ENCODE measurements at regions not wholly inside any gene's neighbourhood (a gene's known extent, or its start where the extent isn't known, plus 50 kb on each side); places are given as distances from the start of the nearest gene placed in this dataset.

DNA sequence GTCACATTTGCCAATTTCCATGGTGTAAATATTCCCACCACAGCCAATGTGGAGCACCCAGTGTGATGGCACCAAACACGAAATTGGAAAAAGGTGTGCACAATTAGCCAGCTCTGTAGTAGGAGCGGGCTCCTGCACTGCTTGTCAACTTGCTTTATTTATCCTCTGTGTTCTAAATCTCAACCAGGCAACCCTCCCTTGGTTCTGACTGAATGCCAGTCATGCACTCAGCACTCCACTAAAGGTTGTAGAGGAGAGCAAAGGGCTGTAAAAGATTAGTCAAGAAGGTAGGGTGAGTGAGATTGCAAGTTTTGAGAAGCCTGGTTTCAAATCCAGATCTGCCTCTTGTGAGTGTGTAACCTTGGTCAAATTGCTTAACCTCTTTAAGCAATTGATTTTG lies 71.5 kb upstream of the EGR2 start:
- DNase-seq (ENCODE audit: extremely low read depth, low read depth) = no peak

DNA sequence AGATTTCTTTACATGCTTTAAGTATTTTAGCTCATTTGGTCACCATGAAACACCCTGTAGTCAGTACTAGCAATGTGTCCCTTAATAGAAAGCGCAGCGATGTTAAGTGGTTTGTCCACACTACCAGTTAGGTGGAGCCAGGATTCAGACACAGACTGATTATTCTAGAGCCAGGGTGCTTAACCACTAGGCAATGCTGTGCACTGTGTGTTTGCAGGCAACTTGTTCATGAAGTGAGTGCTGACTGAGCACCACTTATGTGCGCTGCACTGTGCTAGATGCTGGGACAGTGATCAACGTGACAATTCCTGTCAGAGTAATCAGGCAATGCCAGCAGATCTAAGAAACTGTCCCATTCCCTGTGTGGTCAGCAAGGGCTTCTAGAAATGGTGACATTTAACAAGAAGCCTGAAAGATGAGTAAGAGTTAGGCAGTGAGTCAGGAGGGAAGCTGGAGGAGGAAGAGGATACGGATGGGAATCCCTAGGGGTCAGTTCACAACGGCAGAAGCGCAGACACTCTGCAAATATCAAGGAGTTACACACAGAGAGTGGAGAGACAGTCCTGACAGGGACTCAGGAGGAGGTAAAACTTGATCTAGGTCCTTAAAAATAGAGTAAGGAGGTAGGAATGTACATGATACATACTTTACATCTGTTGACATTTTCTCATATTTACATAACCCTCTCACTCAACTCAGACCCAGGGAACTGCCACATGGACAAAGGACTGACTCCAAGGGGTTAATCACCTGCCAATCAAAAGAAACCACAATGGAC lies 69.7 kb upstream of the EGR2 start:
- DNase-seq (ENCODE audit: extremely low read depth, low read depth) = peak; percentile 43

DNA sequence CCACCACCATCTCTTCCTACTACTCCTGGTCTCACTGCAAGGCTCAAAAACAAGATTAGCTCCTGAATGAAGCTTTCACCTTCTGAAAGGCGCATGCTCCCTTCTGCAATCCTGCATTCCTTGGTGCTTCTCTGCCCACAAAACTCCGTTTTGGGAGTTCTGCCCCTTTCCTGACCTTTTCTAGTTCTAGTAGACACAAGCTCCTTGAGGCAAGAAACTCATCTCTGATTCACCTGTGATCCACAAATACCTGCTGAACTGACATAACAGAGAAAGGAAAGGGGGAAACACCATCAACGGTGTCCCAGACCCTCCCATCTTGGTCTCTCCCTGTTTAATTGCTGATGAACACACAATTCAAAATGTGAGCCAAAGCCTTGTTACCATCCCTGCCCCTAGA lies 64.0 kb upstream of the EGR2 start:
- no peak for DNase-seq (ENCODE audit: extremely low read depth, low read depth)

DNA sequence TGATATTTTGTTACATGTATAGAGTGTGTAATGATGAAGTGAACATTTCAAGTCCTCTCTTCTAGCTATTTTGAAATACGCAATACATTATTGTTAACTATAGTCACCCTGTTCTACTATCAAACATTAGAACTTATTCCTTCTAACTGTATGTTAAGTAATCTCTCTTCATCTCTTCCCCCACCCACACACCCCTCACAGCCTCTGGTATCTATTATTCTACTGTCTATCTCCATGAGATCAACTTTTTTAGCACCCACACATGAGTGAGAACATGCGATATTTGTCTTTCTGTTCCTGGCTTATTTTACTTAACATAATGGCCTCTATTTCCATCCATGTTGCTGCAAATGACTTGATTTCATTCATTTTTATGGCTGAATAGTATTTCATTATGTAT lies 57.7 kb upstream of the EGR2 start:
- no peak for DNase-seq (ENCODE audit: extremely low read depth, low read depth)

DNA sequence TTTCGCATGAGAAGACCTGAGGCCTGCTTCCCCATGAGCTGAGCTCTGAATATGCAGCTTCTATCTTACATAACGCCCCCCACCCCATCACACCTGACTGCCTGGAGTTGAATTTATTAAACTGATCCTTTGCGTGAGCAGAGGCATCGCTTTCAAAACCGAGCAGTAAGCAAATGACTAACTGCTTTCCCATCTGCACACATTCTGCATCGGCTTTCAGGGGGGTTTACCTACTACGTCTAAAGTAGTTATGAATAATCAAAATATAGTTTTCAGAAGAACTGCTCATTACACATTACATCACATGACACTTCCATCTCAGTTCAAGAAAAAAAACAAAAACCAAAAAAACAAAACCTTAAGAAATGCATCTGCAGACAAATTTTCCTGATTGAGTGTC lies 54.7 kb upstream of the EGR2 start:
- no peak for DNase-seq (ENCODE audit: extremely low read depth, low read depth)

DNA sequence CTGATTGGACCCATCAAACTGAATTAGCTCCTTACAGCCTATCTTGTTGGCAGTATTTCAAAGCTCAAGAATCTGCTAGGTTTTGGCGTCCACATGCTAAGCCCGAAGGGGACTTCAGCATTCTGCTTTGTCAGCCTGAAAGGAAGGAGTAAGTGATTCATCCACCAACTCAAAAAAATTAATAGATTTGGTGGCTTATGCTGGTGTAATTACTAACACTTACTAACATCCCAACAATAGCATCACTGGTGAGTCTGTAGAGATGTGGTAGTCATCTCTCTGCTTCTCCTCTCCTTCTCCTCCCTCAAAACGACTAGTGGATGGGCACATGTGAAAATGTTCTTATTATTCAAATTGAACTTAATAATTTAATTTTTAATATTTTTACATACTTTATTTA lies 53.8 kb upstream of the EGR2 start:
- DNase-seq (ENCODE audit: extremely low read depth, low read depth) = no peak

DNA sequence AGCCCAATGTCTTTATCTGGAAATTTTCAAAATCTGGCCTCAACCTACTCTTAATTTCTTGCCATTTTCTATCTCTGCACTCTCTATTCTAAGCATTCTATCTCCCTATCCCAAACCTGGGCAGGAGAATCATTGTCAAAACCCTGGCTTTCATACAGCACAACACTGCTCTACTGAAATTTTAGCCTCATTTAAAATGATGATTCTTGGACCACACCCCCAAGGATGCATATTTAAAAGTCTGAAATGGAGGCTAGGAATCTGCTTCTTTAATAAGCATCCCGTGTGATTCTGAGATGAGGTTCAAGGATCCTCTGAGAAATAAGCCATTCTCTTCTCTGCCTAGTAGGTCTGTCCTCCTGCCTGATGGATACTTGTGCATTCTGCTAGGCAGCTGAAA lies 50.8 kb upstream of the EGR2 start:
- no peak for DNase-seq (ENCODE audit: extremely low read depth, low read depth)

DNA sequence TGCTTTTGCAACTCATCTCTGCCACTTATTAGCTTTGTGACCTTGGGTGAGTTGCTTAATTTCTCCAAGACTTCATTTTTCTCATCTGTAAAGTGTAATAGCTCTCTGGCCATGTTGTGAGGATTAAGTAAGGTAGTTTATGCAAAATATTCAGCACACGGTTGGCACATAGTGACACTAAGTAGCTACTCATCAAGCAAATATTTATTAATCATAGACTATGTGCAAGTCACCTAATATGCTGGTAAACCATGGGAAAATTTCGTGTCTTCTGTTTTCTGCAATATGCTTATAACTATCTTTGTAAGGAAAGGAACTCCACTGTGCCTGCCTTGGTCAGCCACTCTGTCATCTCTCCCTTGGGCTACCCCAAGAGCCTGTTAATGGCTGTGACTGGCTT lies 50.3 kb upstream of the EGR2 start:
- DNase-seq (ENCODE audit: extremely low read depth, low read depth) = no peak
